Prostate gland (tissue), 2 donors: ENCODE measurements at regions not wholly inside any gene's neighbourhood (a gene's known extent, or its start where the extent isn't known, plus 50 kb on each side); places are given as distances from the start of the nearest gene placed in this dataset.

Source experiments
- POLR2A ChIP-seq: fragments of 450-650 bp; IDR thresholded peaks from one replicate; pipeline ENCODE4 v1.6.1; 2016; ENCODE audit warnings: antibody characterized with exemption, mild to moderate bottlenecking
- POLR2AphosphoS5 ChIP-seq: sonication (generic); formaldehyde crosslinking; IDR thresholded peaks from one replicate; pipeline ENCODE4 v1.6.1; 2017; ENCODE audit warnings: antibody characterized with exemption
- TF ChIP-seq, protein P1 (sequence below), 4 experiments: fragments of 200-600 bp in 2 of 4; fragments of 450-650 bp in 2 of 4; sonication (generic) in 2 of 4; IDR thresholded peaks; 1 replicate in 3 of 4; 2 replicates in 1 of 4; pipeline ENCODE4 v1.5.1; 2016 to 2019; ENCODE audit warnings: antibody characterized with exemption in 4 of 4, mild to moderate bottlenecking in 2 of 4, moderate library complexity in 2 of 4

DNA sequence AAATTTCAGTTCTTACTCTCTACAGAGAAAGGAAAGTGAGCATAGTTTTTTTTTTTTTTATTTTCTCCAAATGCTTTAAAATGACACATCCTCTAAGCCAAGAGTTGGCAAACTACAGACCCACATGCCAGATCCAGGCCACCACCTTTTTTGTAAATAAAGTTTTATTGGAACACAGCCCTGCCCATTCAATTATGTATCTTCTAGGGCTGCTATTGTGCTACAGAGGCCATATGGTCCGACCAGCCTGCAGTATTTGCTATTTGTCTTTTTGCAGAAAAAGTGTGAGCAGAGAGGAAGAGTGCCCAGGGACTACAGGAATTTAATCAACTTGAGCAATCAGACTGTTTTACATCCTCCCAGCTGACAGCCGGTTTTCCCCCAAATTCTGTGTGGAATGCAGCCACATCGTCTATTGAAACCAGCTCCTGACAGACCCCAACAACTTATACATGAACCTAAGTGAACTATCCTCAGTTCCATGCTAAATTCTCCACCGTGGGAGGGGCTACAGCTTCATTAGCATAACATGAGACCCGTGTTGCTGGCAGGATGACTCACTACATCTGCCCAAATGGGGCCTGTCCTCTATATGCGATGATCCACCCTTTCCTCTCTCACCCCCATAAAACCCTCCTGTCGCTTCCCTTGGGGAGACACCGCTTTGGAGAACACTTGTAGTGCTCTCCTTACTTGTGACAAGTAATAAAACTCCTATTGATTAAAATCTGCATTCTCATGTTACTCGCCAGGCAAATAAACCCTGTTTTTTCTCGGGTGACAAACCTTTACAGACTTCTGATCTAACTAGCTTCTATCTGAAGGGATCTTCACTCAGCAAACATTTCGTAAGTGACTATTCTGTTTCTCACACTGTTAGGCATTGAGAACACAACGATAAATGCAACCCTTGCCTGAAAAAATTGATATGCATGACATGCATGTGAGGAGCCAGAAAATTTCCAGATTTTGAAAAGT, 149.4 kb upstream of the HS3ST3A1 start:
- TF ChIP-seq POLR2A (no peak), POLR2AphosphoS5 (no peak)
- TF ChIP-seq, protein P1, sequence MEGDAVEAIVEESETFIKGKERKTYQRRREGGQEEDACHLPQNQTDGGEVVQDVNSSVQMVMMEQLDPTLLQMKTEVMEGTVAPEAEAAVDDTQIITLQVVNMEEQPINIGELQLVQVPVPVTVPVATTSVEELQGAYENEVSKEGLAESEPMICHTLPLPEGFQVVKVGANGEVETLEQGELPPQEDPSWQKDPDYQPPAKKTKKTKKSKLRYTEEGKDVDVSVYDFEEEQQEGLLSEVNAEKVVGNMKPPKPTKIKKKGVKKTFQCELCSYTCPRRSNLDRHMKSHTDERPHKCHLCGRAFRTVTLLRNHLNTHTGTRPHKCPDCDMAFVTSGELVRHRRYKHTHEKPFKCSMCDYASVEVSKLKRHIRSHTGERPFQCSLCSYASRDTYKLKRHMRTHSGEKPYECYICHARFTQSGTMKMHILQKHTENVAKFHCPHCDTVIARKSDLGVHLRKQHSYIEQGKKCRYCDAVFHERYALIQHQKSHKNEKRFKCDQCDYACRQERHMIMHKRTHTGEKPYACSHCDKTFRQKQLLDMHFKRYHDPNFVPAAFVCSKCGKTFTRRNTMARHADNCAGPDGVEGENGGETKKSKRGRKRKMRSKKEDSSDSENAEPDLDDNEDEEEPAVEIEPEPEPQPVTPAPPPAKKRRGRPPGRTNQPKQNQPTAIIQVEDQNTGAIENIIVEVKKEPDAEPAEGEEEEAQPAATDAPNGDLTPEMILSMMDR (IDR thresholded peaks at IDR 0.05) = no peak
